ENCODE measurements at regions not wholly inside any gene's neighbourhood (a gene's known extent, or its start where the extent isn't known, plus 50 kb on each side); places are given as distances from the start of the nearest gene placed in this dataset.
"Not testable (repeated sequence)": the region's sequence is repeated elsewhere in the genome, so short reads cannot be mapped to it uniquely, and the experiment has no call there.

DNA sequence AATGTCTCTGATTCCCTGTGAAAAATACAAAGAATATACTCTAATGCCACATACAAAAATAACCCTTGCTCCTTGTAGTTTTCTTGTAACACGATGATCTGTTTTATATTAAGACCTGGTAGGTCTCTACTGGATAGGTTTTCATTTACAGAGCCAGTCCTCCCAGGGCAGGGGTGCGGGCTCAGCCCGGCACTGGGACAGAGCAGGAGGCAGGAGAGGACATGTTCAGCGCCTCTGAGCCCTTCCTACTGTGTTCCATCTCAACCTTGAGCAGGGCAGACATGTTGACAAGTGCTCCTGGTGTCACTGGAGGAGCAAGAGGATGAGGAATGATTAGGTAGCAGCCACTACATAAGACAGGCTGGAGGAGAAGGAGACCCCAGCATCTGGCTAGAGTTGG is 335.5 kb downstream of the INSIG2 start:
- Histone ChIP-seq H3K36me3 (replicated peaks in 1 of 2) (no peaks in the 10 kb centered on the region), H3K4me3 (no peak overlapping the region), H3K4me1 (replicated peaks in 1 of 2) (no peaks in the 10 kb centered on the region), H3K27me3 (no peaks in the 10 kb centered on the region), H3K27ac (no peak overlapping the region), H3K9me3 (replicated peaks in 1 of 3) (no peaks in the 10 kb centered on the region)
- DNase-seq, result no peak
- WGBS, 4 donors, result 69 to 79% (median 74%) methylated on average over 4 of the region's 4 CpGs
- no peak for TF ChIP-seq POLR2A (IDR thresholded peaks at IDR 0.05)
- TF ChIP-seq, protein P1, sequence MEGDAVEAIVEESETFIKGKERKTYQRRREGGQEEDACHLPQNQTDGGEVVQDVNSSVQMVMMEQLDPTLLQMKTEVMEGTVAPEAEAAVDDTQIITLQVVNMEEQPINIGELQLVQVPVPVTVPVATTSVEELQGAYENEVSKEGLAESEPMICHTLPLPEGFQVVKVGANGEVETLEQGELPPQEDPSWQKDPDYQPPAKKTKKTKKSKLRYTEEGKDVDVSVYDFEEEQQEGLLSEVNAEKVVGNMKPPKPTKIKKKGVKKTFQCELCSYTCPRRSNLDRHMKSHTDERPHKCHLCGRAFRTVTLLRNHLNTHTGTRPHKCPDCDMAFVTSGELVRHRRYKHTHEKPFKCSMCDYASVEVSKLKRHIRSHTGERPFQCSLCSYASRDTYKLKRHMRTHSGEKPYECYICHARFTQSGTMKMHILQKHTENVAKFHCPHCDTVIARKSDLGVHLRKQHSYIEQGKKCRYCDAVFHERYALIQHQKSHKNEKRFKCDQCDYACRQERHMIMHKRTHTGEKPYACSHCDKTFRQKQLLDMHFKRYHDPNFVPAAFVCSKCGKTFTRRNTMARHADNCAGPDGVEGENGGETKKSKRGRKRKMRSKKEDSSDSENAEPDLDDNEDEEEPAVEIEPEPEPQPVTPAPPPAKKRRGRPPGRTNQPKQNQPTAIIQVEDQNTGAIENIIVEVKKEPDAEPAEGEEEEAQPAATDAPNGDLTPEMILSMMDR (IDR thresholded peaks at IDR 0.05), result no peak
- intact Hi-C loops (cut with DNase I), result no loop called here

DNA sequence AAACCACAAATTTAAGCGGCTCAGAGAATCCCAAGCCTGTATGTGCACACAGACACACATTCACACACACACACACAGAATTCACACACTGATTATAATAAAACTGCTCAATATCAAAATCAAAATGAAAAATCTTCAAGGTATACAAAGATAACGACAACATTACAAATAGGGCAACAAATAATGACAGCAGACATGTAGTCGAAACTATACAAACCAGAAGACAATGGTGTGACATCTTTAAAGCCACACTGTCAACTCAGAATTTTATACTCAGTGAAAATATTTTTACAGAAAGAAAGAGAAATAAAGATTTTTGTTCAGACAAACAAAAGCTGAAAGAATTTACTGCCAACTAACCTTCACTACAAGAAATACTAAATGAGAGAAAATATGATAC is 333.4 kb downstream of the INSIG2 start:
- Histone ChIP-seq H3K4me1 (replicated peaks in 1 of 2) (no peaks in the 10 kb centered on the region), H3K27me3 (no peaks in the 10 kb centered on the region), H3K4me3 (no peak overlapping the region), H3K36me3 (replicated peaks in 1 of 2) (no peaks in the 10 kb centered on the region), H3K9me3 (replicated peaks in 1 of 3) (no peaks in the 10 kb centered on the region), H3K27ac (no peak overlapping the region)
- 83 to 90% (median 85%) methylated on average over 3 of the region's 3 CpGs for WGBS, 4 donors
- no peak for DNase-seq
- TF ChIP-seq, protein P1 (IDR thresholded peaks at IDR 0.05), result no peak
- no peak for TF ChIP-seq POLR2A (IDR thresholded peaks at IDR 0.05)
- intact Hi-C loops (cut with DNase I), result no loop called here

DNA sequence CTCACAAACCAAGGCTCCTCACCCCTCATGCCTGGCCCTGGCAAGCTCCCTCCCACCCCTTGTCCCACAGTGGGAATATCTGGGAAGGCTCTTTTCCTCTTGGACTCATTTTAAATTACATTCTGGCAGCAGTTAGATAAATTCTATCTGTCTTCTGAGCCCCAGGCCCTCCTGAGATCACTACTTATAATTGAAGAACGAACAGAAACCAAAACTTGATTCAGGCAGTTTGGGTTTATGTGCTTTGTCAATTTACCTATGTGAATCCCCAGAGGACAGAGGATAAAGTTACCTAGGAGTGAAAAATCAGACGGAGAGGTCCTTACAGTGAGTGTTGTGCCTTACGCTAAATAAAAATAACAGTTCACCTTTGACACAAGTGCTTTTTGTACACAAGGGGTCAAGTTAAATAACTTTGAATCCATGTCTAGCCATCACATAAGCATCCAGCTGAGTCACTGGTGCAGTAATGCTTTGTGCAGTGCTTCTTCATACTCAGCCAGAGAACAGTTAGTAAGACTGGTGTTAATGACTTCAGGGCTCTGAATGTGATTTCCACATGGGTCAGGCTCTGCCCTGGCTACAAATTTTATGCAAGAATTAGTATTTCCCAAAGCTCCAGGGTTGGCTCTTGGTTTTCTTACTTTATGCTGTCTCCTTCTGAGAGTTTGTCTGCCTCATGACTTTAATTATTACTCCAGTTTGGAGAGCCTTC is 329.3 kb downstream of the INSIG2 start:
- no peak for TF ChIP-seq POLR2A (IDR thresholded peaks at IDR 0.05)
- TF ChIP-seq, protein P1 (IDR thresholded peaks at IDR 0.05), result no peak
- no peaks in the 10 kb centered on the region for H3K36me3 ChIP-seq (replicated peaks in 1 of 2)
- DNase-seq, result no peak
- WGBS, 4 donors, result 60 to 76% (median 64%) methylated on average over 3 of the region's 3 CpGs
- no peaks in the 10 kb centered on the region for H3K9me3 ChIP-seq (replicated peaks in 1 of 3)
- intact Hi-C loops (cut with DNase I), result no loop called here
- no peak overlapping the region for H3K27ac ChIP-seq
- H3K4me3 ChIP-seq, result no peak overlapping the region
- no peaks in the 10 kb centered on the region for H3K4me1 ChIP-seq (replicated peaks in 1 of 2)
- H3K27me3 ChIP-seq, result no peaks in the 10 kb centered on the region

DNA sequence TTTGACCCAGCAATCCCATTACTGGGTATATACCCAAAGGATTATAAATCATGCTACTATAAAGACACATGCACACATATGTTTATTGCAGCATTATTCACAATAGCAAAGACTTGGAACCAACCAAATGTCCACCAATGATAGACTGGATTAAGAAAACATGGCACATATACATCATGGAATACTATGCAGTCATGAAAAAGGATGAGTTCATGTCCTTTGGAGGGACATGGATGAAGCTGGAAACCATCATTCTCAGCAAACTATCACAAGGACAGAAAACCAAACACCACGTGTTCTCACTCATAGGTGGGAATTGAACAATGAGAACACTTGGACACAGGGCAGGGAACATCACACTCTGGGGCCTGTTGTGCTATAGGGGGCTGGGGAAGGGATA is 326.9 kb downstream of the INSIG2 start:
- H3K27me3 ChIP-seq; H3K27ac ChIP-seq; H3K36me3 ChIP-seq (replicated peaks in 1 of 2); intact Hi-C loops (cut with DNase I); H3K9me3 ChIP-seq (replicated peaks in 1 of 3); H3K4me3 ChIP-seq; H3K4me1 ChIP-seq (replicated peaks in 1 of 2); DNase-seq: not testable (repeated sequence)
- 68 to 85% (median 76%) methylated on average over 1 of the region's 1 CpG for WGBS, 4 donors

Data from adrenal gland (tissue), 9 donors.